ENCODE measurements at regions not wholly inside any gene's neighbourhood (a gene's known extent, or its start where the extent isn't known, plus 50 kb on each side); places are given as distances from the start of the nearest gene placed in this dataset.

DNA sequence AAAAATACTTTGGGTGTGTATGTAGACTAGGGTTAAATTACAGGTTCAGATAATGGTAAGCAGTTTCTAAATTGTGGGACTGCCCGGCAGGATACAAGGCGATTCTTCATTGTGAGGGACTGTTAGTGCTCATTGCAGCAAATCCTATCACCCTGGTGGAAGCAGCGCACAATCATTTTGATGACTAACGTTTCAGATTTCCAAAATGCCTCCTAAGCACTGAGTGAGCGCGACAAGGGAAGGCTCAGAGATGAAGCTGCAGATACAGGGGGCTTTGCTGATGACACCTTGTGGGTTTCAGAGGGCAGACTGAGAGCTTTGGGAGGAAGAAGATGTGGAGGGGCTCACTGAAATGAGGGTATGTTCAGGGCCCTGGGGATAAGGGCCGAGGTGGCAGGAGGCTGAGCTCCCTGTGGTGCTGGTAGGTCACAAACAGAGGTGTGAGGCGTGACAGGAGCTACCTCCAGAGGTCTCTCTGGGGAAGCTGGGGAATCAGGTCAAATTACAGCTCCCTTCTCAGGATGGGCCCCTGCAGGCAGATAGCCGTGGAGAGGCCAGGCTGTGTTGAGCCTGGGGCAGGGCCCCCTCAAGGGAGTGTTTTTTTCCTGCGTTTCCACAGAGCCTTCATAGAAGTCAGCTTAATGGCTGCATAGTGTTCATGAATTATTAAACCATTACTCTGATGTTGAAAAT is 84.5 kb upstream of the FYN start:
- H3K4me3 ChIP-seq (ENCODE audit: low read depth, low read length) = no peak overlapping the region
- TF ChIP-seq, protein P1, sequence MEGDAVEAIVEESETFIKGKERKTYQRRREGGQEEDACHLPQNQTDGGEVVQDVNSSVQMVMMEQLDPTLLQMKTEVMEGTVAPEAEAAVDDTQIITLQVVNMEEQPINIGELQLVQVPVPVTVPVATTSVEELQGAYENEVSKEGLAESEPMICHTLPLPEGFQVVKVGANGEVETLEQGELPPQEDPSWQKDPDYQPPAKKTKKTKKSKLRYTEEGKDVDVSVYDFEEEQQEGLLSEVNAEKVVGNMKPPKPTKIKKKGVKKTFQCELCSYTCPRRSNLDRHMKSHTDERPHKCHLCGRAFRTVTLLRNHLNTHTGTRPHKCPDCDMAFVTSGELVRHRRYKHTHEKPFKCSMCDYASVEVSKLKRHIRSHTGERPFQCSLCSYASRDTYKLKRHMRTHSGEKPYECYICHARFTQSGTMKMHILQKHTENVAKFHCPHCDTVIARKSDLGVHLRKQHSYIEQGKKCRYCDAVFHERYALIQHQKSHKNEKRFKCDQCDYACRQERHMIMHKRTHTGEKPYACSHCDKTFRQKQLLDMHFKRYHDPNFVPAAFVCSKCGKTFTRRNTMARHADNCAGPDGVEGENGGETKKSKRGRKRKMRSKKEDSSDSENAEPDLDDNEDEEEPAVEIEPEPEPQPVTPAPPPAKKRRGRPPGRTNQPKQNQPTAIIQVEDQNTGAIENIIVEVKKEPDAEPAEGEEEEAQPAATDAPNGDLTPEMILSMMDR (IDR thresholded peaks at IDR 0.05; ENCODE audit: low read depth, low read length, missing control alignments) = no peak
- DNase-seq (ENCODE audit: low read depth) = no peak

DNA sequence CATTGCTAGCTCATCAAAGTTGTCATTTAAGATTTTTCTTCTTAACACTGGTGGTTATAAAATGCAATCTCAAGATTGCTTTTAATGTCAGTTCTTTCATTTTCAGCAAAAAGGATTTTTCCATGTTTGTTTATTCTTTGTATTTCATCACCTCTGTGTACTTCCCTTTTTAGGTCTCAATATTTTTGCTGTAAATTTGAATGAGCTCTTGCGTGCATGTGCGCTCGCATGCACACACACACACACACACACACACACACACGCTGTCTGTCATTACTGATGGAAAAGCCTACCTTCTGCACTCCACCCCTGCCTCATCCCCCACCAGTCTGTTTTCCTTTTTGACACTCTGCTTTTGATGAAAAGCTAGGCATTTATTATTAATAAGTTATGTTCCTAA is 85.3 kb upstream of the FYN start:
- TF ChIP-seq, protein P1 (IDR thresholded peaks at IDR 0.05; ENCODE audit: low read depth, low read length, missing control alignments) = no peak
- no peak for DNase-seq (ENCODE audit: low read depth)
- no peak overlapping the region for H3K4me3 ChIP-seq (ENCODE audit: low read depth, low read length)

DNA sequence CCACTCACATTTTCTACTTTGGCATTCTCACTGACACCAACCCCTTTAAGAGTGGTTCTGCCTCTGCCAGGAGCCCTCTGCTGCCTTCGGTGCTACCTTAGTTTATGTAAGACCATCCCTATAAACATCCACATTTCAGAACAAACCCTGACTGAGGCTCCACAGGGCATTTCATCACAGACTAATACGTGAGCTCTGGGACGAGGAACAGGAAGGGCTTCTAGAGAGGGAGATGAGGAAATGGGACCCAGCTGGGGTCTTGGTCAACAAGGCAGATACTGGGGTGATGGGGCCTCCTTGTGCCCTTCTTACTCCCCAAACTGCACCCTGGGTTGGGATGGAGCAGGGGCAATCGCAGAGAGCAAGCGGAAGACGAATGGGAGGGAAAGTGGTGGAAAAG is 86.5 kb upstream of the FYN start:
- TF ChIP-seq, protein P1 (IDR thresholded peaks at IDR 0.05; ENCODE audit: low read depth, low read length, missing control alignments) = no peak
- H3K4me3 ChIP-seq (ENCODE audit: low read depth, low read length) = no peak overlapping the region
- no peak for DNase-seq (ENCODE audit: low read depth)

DNA sequence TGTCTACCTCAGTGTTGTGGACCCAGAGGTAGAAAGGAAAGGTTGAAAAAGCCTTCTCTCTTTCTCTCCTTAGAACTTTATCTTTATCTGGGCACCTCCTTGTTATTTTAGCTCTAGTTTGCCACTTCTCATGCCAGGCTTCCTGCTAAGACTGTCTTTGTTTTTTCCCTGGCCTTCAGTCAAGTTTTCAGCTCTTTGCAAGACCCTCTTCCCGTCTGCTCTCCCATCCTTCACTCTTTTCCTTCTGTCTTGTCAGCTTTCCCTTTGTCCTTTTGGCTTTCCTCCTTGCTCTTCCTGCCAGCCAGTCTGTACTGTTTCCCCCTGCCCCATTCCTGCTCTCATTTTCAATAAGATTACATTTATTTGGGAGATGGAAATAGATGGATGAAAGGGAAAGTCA is 86.8 kb upstream of the CCN6 start:
- TF ChIP-seq, protein P1 (IDR thresholded peaks at IDR 0.05; ENCODE audit: low read depth, low read length, missing control alignments) = no peak
- H3K4me3 ChIP-seq (ENCODE audit: low read depth, low read length) = no peak overlapping the region
- DNase-seq (ENCODE audit: low read depth) = no peak

DNA sequence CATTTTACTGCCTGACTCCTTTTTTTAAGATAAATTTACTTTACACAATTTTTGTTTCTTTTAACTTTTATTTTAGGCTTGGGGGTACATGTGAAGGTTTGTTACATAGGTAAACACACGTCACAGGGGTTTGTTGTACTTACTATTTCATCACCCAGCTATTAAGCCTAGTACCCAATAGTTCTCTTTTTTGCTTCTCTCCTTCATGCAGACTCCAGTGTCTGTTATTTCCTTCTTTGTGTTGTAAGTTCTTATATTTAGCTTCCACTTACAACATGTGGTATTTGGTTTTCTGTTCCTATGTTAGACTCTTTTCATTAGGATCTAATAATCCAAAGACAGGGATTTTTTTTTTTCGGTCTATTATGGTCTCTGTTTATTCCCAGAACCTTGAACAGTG is 83.5 kb upstream of the CCN6 start:
- no peak overlapping the region for H3K4me3 ChIP-seq (ENCODE audit: low read depth, low read length)
- DNase-seq (ENCODE audit: low read depth) = no peak
- TF ChIP-seq, protein P1 (IDR thresholded peaks at IDR 0.05; ENCODE audit: low read depth, low read length, missing control alignments) = no peak

DNA sequence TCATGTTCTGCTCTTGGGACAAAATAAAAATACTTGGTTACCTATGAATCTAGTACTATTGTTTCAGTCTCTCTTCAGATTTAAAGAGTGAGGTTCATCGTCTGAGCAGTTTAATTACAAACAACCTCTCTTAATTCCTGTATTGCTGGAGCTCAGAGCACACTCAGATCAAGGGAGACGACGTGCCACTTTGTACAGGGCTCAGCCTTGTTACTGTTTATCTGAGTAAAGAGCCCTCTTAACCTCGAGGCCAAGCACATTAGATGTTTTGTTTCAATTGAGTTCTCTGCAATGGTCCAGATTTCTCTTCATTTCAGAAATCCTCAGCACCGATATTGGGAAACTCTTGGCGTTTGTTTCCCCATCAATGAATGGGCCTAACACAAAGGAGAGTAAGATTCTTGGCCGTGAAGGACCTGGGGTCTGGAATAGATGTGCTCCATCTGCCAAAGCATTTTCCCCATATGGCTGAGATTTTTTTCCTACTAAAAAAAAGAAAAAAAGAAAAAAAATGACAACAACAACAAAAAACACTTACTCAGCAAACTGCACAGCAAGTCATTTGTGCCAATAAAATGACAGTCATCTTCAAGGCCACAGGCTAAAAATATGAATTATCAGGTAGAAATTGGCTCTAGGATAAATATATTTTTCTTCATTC is 82.6 kb upstream of the CCN6 start:
- no peak overlapping the region for H3K4me3 ChIP-seq (ENCODE audit: low read depth, low read length)
- TF ChIP-seq, protein P1 (IDR thresholded peaks at IDR 0.05; ENCODE audit: low read depth, low read length, missing control alignments) = no peak
- no peak for DNase-seq (ENCODE audit: low read depth)

Data from GM12864 (cell line).